ENCODE measurements at regions not wholly inside any gene's neighbourhood (a gene's known extent, or its start where the extent isn't known, plus 50 kb on each side); places are given as distances from the start of the nearest gene placed in this dataset.

DNA sequence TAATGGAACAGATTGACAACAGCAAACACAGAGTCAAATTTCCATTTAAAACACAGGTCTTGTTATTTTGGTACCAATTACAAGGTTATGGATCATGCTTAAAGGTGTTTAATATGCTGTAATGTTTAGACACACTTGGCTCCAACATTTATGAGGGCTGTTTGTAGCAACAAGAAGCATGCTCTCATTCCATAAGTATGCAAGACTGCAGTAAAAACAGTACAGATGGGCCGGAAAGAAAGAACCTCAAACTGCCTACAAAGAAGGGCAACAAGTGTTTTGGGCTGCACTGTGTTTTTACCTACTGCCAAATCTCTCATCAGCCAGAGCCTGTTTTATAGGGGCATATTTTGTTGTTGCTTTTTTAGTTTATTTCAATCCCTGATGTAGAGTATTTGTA is 100.5 kb upstream of the HS3ST3A1 start:
- no peak for TF ChIP-seq CTCF (IDR thresholded peaks at IDR 0.05; ENCODE audit: control extremely low read depth in 1 of 3, insufficient read depth in 1 of 3, low read depth in 1 of 3, low read length in 3 of 3)
- no peak for TF ChIP-seq POLR2A (IDR thresholded peaks at IDR 0.05; ENCODE audit: control extremely low read depth in 1 of 2, low read depth in 2 of 2, low read length in 2 of 2)

Data from H1 (cell line).